Sciatic nerve (tissue), 2 donors: ENCODE measurements at regions not wholly inside any gene's neighbourhood (a gene's known extent, or its start where the extent isn't known, plus 50 kb on each side); places are given as distances from the start of the nearest gene placed in this dataset.
"Not testable (repeated sequence)": the region's sequence is repeated elsewhere in the genome, so short reads cannot be mapped to it uniquely, and the experiment has no call there.

Experiments
- ATAC-seq: fragments of 200-7000 bp; cut with Tn5 transposase; one replicate; pipeline ENCODE4 v1.9.1; 2020; ENCODE audit warnings: mild to moderate bottlenecking, moderate library complexity
- DNase-seq: peaks from one replicate; pipeline ENCODE4 v3.0.0-alpha.2; 2020; ENCODE audit warnings: low spot score
- intact Hi-C: fragments of 100-400 bp; cut with DNase I; formaldehyde crosslinking; loops from one replicate; pipeline ENCODE4 v1.14.2; 2022
- donor health status: DM: no; HTN: no; CAD: no.
- donor health status: DM: no; HTN: no; CAD: no.

DNA sequence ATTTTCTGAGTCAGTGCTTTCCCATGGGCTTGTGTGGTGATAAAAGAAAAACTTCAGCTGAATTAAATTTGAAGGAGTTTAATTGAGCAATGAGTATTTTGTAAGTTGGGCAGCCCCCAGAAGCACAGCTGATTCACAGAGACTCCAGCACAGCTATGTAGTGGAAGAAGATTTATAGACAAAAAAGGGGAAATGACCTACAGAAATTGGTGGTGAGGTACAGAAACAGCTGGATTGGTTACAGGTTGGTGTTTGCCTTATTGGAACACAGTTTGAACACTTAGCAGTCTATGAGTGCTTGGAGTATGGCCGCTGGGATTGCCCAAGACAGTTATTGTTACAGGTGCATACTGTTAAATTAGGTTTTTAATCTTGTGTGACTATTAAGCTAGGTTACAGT is 96.9 kb upstream of the PTPRK start:
- DNase-seq = no peak
- no peak for ATAC-seq
- intact Hi-C loops = no loop called here

DNA sequence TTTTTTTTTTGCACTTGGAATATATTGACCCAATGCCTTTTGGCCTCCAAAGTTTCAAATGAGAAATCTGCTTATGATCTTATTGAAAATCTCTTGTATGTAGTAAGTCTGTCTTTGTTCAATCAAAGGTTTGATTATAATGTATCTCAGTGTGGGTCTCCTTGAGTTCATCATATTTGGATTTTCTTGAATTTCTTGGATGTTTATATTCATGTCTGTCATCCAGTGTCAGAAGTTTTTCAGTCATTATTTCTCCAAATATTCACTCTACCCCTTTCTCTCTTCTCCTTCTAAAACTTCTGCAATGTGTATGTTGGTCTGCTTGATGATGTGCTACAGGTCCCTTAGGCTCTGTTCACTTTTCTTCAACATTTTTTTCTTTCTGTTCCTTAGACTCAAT is 95.9 kb upstream of the PTPRK start:
- DNase-seq = no peak
- no peak for ATAC-seq
- intact Hi-C loops = no loop called here

GRCh38 chr6:128606611-128607010 is 86.2 kb upstream of the PTPRK start:
- intact Hi-C loops = no loop called here
- DNase-seq (no peak), ATAC-seq (no peak)

DNA sequence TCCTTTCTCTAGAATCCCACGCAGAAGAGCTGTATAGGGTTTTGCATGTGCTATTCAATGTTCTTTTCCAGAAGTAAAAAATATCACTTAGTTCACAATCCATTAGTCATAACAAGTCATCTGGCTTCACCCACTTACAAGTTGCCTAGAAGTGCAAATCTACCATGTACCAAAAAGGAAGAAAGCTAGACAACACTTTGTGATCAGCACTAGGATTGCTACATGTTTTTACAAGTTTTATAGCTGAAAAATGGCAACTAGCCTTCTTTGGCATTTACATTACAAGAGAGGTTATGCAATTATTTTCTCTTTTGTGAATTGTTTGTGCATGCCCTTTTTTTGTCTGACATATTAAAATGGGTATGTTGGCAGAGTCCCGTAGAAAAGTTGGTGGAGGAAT is 85.6 kb upstream of the PTPRK start:
- DNase-seq (no peak), ATAC-seq (no peak)
- intact Hi-C loops = no loop called here

DNA sequence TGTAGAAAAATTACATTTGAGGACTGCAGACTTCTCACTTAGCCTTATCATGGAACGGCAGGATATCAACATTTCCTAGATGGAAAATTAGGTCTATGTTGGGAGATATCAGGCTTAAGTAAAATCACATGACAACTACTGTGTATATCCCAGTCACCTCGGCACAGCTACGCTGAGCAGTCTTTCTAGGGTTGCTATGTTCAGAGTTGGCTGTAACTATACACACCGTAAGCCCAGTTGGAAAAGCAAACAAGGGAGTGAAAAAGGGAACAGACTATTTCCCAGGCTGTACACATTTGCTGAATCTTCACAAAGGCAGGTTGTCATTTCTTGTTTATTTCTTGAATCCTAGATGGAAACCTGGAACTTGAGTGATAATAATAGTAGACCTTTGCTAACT is 80.7 kb upstream of the PTPRK start:
- intact Hi-C loops = no loop called here
- ATAC-seq (no peak), DNase-seq (no peak)

DNA sequence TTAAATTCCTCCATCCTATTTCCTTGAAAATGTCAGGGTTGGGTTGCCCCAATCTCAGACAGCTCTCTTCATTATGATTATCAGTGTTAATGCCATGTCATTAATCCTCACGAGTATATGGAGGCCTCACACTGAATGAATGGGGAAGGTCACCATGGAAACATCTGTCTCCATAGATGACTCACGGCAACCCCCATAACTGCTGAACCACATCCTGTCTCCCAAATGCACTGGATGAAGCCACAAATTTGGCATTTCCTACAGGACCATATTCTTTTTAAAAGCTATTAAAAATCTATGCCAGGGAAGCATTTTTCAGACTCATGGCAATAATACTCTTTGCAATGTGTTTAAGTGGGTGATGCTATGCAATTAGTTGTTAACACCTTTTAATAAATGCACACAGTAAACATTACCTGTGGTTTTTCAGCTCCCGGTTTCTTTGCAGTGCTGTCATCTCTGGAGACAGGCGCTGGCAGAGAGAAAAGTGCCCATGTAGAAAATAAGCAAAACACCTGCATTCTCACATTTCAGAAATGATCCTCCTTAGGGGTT is 80.1 kb upstream of the PTPRK start:
- ATAC-seq (no peak), DNase-seq (no peak)
- intact Hi-C loops = no loop called here

DNA sequence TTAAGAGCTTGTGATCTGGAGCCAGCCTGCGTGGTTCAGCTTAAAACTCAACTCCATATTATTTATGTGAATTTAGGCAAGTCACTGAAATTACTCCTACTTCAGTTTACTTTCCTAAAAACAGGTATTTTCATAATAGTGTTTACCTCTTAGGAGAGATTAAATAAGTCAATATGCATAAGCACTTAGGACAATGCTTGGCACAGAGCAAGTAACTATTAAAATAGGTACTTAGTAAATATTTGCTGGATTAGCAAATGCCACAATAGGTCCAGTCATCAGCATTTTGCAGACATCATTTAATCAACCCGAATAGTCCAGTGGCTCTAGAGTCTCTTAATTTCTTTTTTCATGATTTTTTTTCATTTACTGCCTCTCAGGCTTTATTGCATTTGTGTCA is 78.6 kb upstream of the PTPRK start:
- intact Hi-C loops = loop anchor here (10.0 kb wide), 1 partner anchor 376 kb away; no protein-coding TSS in a partner anchor
- DNase-seq (no peak), ATAC-seq (no peak)

- intact Hi-C loops = loop anchor here (10.0 kb wide), 1 partner anchor 376 kb away; no protein-coding TSS in a partner anchor
- ATAC-seq (no peak), DNase-seq (no peak)
These were observed 78.2 kb upstream of the PTPRK start for GRCh38 chr6:128598571-128598970.

DNA sequence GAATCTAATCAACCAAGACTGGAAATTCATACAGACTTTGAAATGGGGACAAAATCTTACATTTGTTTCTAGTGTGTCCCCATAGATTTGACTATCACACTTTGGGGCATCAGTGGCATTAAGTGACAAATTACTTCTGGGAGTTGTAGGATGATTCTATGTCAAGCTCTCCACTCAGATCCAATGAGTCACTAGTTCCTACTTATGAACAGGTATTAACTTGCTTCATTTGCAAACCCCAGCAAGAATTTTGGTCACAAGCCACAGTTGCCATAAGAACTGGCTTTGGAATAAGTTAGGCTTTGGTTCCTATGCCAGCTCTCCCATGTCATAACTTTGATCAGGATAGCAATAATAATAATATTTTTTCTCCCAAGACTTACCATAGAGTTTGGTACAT is 77.6 kb upstream of the PTPRK start:
- ATAC-seq (no peak), DNase-seq (no peak)
- intact Hi-C loops = loop anchor here (10.0 kb wide), 1 partner anchor 377 kb away; no protein-coding TSS in a partner anchor

GRCh38 chr6:128597004-128597403 is 76.6 kb upstream of the PTPRK start:
- intact Hi-C loops = loop anchor here (10.0 kb wide), 1 partner anchor 378 kb away; no protein-coding TSS in a partner anchor
- no peak for ATAC-seq
- DNase-seq = no peak

DNA sequence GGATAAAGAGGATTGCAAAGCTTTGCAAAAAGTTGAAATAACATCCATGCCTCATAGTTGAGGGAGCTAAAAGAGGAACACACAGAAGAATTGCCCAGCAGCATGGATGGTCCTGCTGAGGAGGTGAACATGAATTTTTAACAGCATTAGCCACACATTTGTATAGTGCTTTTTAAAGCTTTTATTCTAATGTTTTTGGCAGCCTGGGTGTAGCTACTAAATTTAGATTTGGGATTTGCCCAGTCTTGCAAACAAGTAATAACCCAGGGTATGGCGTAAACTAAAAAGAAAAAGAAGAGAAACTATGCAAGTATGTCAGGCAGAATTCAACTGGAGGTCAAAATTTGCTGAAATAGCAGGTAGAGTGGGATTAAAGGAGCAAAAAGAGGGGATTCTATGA is 75.1 kb upstream of the PTPRK start:
- no peak for ATAC-seq
- intact Hi-C loops = loop anchor here (10.0 kb wide), 1 partner anchor 379 kb away; no protein-coding TSS in a partner anchor
- DNase-seq = no peak

- no peak for DNase-seq
- ATAC-seq = no peak
- intact Hi-C loops = no loop called here
These were observed 65.7 kb upstream of the PTPRK start for GRCh38 chr6:128586095-128586494.

GRCh38 chr6:128580224-128581110 is 60.1 kb upstream of the PTPRK start:
- intact Hi-C loops = no loop called here

DNA sequence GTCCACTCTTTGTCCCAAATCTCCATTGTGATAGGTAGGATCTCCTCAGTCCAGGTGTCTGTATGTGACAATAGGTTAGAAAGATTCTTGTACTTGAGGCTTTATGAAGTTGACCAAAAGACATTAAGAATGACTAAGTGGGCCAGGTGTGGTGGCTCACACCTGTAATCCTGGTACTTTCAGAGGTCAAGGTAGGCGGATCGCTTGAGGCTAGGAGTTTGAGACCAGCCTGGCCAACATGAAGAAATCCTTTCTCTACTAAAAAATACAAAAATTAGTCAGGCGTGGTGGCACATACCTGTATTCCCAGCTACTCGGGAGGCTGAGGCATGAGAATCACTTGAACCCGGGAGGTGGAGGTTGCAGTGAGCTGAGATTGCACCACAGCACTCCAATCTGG is 54.9 kb upstream of the PTPRK start:
- intact Hi-C loops, ATAC-seq, DNase-seq: not testable (repeated sequence)

More at GRCh38 chr6:128580224-128581110, 60.1 kb upstream of the PTPRK start:
- ATAC-seq (no peak), DNase-seq (no peak)

GRCh38 chr6:128574402-128574801 is 54.0 kb upstream of the PTPRK start:
- no peak for ATAC-seq
- no peak for DNase-seq
- intact Hi-C loops = no loop called here

DNA sequence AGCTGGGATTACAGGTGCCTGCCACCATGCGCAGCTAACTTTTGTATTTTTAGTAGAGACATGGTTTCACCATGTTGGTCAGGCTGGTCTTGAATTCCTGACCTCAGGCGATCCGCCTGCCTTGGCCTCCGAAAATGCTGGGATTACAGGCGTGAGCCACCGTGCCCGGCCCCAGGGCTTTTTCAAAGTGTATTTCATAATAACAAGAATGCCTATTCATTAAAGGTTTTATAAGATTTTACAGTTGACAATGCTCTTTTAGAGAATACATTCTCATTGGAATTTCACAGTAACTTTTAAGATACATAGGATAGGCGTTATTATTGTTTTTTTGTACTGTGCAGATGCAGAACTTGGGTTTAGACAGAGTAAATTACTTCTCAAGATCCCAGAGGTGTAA is 52.6 kb upstream of the PTPRK start:
- ATAC-seq (no peak), DNase-seq (no peak)
- intact Hi-C loops = no loop called here

DNA sequence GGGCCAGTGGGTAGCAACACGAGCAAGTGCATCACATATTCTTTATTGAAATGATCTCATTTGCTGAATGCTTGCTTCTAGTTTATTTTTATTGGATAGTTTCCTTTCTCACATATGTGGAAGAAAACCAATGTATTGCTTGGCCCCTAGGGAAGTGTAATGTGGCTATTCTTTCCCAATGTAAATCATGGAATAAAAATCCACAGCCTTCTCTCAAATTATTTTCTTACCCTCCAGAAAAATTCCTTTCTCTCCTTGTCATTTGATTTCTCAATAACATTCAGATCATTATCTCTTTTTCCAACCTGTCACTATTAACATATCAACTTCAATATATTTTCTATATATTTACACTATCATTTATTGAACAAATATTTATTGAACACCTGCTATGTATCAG is 51.9 kb upstream of the PTPRK start:
- DNase-seq (no peak), ATAC-seq (no peak)
- intact Hi-C loops = no loop called here

- DNase-seq (no peak), ATAC-seq (no peak)
- intact Hi-C loops = no loop called here
These were observed 50.3 kb upstream of the PTPRK start for GRCh38 chr6:128570680-128571063.

DNA sequence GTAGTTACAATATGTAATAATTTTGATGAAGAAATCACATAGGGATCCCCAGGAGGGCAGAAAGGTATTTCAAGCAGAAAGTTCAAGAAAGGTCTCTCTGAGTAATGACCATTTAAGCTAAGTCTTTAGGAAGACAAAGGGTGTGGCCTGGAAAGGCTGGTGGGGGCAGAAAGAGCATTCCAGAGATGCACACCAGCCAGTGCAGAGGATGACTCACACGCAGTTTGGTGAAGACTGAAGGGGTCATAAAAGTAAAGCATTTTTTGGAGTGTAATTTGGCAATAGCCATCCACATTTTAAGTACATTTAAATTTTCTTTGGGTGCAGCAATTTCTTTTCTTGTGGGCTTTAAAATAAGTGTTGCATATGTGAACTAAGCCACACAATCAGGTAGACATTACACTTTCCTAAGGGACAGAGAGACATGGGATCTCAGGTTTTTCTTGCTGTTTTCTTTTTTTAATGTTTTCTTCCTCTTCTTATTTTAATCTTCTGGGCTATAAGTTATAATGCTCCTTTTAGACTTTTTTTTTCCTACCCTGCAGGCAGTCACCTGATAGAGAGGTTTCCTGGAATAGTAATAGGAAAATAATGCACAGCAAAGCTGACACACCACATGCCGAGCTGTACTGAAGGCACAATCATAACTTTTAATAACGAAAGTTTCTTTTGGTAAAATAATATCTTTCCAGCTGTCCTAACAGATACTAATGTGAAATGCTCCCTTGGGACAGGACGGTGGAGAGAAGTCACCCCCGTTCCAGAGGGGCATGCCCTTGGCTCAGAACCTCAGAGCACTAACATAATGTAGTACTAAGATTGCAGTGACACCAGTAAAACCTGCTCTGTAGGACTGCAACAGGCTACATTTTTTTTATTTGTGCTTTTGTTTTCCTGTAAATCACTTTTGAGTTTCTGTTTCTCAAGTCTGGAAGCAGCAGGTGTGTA is 49.6 kb upstream of the PTPRK start:
- DNase-seq (no peak), ATAC-seq (peak; percentile 77)
- intact Hi-C loops = no loop called here
